GM18498 (cell line): ENCODE measurements at regions not wholly inside any gene's neighbourhood (a gene's known extent, or its start where the extent isn't known, plus 50 kb on each side); places are given as distances from the start of the nearest gene placed in this dataset.

Source experiments
- ATAC-seq: cut with Tn5 transposase; IDR thresholded peaks from one replicate; pipeline ENCODE4 v1.9.1; 2021; ENCODE audit warnings: mild to moderate bottlenecking, moderate library complexity; ENCODE audit not compliant: unreplicated experiment

- ATAC-seq: no peak
Measured at GRCh38 chr4:124189545-124189944, 523.0 kb downstream of the ANKRD50 start.

- peak; percentile 70 for ATAC-seq
Measured at GRCh38 chr4:124191329-124191728, 521.2 kb downstream of the ANKRD50 start.

GRCh38 chr4:124192544-124192943 is 520.0 kb downstream of the ANKRD50 start:
- no peak for ATAC-seq

- ATAC-seq: no peak
Measured at GRCh38 chr4:124199185-124199584, 513.3 kb downstream of the ANKRD50 start.

GRCh38 chr4:124199755-124200154 is 512.8 kb downstream of the ANKRD50 start:
- no peak for ATAC-seq

- ATAC-seq: no peak
Measured at GRCh38 chr4:124201636-124202035, 510.9 kb downstream of the ANKRD50 start.

- no peak for ATAC-seq
Measured at GRCh38 chr4:124202099-124202498, 510.4 kb downstream of the ANKRD50 start.

GRCh38 chr4:124203613-124204238 is 508.8 kb downstream of the ANKRD50 start:
- no peak for ATAC-seq

- no peak for ATAC-seq
Measured at GRCh38 chr4:124206779-124207605, 505.5 kb downstream of the ANKRD50 start.

GRCh38 chr4:124209211-124209610 is 503.3 kb downstream of the ANKRD50 start:
- ATAC-seq: no peak

- no peak for ATAC-seq
Measured at GRCh38 chr4:124209626-124210025, 502.9 kb downstream of the ANKRD50 start.

- no peak for ATAC-seq
Measured at GRCh38 chr4:124210746-124211145, 501.8 kb downstream of the ANKRD50 start.

- ATAC-seq: no peak
Measured at GRCh38 chr4:124212815-124213630, 499.5 kb downstream of the ANKRD50 start.

GRCh38 chr4:124219389-124219788 is 493.1 kb downstream of the ANKRD50 start:
- no peak for ATAC-seq

GRCh38 chr4:124224256-124224655 is 488.3 kb downstream of the ANKRD50 start:
- ATAC-seq: no peak

GRCh38 chr4:124227981-124228380 is 484.6 kb downstream of the ANKRD50 start:
- no peak for ATAC-seq

- ATAC-seq: no peak
Measured at GRCh38 chr4:124230268-124230667, 482.3 kb downstream of the ANKRD50 start.

GRCh38 chr4:124234771-124235170 is 477.8 kb downstream of the ANKRD50 start:
- ATAC-seq: no peak

GRCh38 chr4:124243671-124244366 is 468.7 kb downstream of the ANKRD50 start:
- ATAC-seq: no peak

GRCh38 chr4:124253080-124253479 is 459.5 kb downstream of the ANKRD50 start:
- no peak for ATAC-seq
